DOHH2 (cell line): ENCODE measurements at regions not wholly inside any gene's neighbourhood (a gene's known extent, or its start where the extent isn't known, plus 50 kb on each side); places are given as distances from the start of the nearest gene placed in this dataset.

Experiments used
- CTCF ChIP-seq: fragments of 200-600 bp; sonication (generic); IDR thresholded peaks from one replicate; pipeline ENCODE4 v1.5.1; 2014; ENCODE audit warnings: antibody characterized with exemption, mild to moderate bottlenecking, low read depth, low read length; ENCODE audit not compliant: poor library complexity, severe bottlenecking
- EZH2phosphoT487 ChIP-seq: fragments of 200-600 bp; sonication (generic); IDR thresholded peaks from 2 replicates; pipeline ENCODE4 v1.6.1; 2017; ENCODE audit warnings: borderline replicate concordance, mild to moderate bottlenecking, antibody characterized with exemption, low read length, moderate library complexity, mixed read lengths

GRCh38 chr14:81931828-81932227 lies 398.2 kb upstream of the SEL1L start:
- TF ChIP-seq CTCF (no peak), EZH2phosphoT487 (no peak)
